Aorta (tissue), 5 donors: ENCODE measurements at regions not wholly inside any gene's neighbourhood (a gene's known extent, or its start where the extent isn't known, plus 50 kb on each side); places are given as distances from the start of the nearest gene placed in this dataset.
"Not testable (repeated sequence)": the region's sequence is repeated elsewhere in the genome, so short reads cannot be mapped to it uniquely, and the experiment has no call there.

Experiments used
- ATAC-seq: fragments of 200-7000 bp; cut with Tn5 transposase; one replicate; pipeline ENCODE4 v1.9.1; 2022; ENCODE audit warnings: moderate library complexity; ENCODE audit not compliant: low FRiP score
- DNase-seq, 2 donors: peaks; one replicate each; pipeline ENCODE4 v3.0.0-alpha.2; 2020
- H3K27ac ChIP-seq, 2 donors: one replicate each; pipeline ENCODE4 v1.5.1; 2013; ENCODE audit warnings: low read length in 2 of 2, mild to moderate bottlenecking in 2 of 2, moderate library complexity in 2 of 2, control low read depth in 1 of 2, inconsistent platforms in 1 of 2, low read depth in 1 of 2
- H3K27me3 ChIP-seq, 2 donors: one replicate each; pipeline ENCODE4 v1.6.1; 2013; ENCODE audit warnings: control low read depth in 1 of 2, low read length in 1 of 2, mild to moderate bottlenecking in 1 of 2, moderate library complexity in 1 of 2; ENCODE audit not compliant: insufficient read depth in 2 of 2, control insufficient read depth in 1 of 2
- H3K36me3 ChIP-seq, 2 donors: one replicate each; pipeline ENCODE4 v1.6.1; 2013; ENCODE audit warnings: control low read depth in 1 of 2, low read length in 1 of 2, mild to moderate bottlenecking in 1 of 2; ENCODE audit not compliant: insufficient read depth in 2 of 2, control insufficient read depth in 1 of 2
- H3K4me1 ChIP-seq, 2 donors: one replicate each; pipeline ENCODE4 v1.6.1; 2013; ENCODE audit warnings: low read length in 2 of 2, control low read depth in 1 of 2, mild to moderate bottlenecking in 1 of 2, moderate library complexity in 1 of 2; ENCODE audit not compliant: insufficient read depth in 2 of 2, control insufficient read depth in 1 of 2
- H3K4me3 ChIP-seq, 2 donors: one replicate each; pipeline ENCODE4 v1.5.1; 2013; ENCODE audit warnings: low read length in 2 of 2, control low read depth in 1 of 2, mild to moderate bottlenecking in 1 of 2
- H3K9me3 ChIP-seq: one replicate; pipeline ENCODE4 v1.6.1; 2013; ENCODE audit warnings: mild to moderate bottlenecking, low read length; ENCODE audit not compliant: control insufficient read depth
- WGBS, 2 donors: extraction: QIAGEN DNeasy Blood & Tissue Kit; methylation state at CpG; one replicate each; pipeline ENCODE4 v1.1.7; 2013; 5-methylcytosine and 5-hydroxymethylcytosine counted together
- intact Hi-C, 2 donors: fragments of 100-400 bp; cut with DNase I; formaldehyde crosslinking; loops; one replicate each; pipeline versions ENCODE4 v1.14.2 to v1.15.0; 2022
- donor health status: healthy with polysubstance abuse.
- donor health status: Bipolar disorder and iron deficiency.
- donor health status: DM: no; HTN: no; CAD: no.
- donor health status: DM: no; HTN: no; CAD: no.
- donor health status: DM: yes; HTN: yes; CAD: no.

- H3K27me3 ChIP-seq: no peaks in the 10 kb centered on the region
- H3K36me3 ChIP-seq: no peaks in the 10 kb centered on the region
- no peaks in the 10 kb centered on the region for H3K9me3 ChIP-seq
- 95 to 96% methylated on average over 3 of the region's 3 CpGs for WGBS, 2 donors
- H3K4me1 ChIP-seq: no peaks in the 10 kb centered on the region
- no peak overlapping the region for H3K27ac ChIP-seq
- no peak overlapping the region for H3K4me3 ChIP-seq
- ATAC-seq: no peak
- no peak for DNase-seq
- intact Hi-C loops: no loop called here
Measured at GRCh38 chr2:67179526-67179925, 217.6 kb upstream of the ETAA1 start.

- intact Hi-C loops: no loop called here
- H3K27me3 ChIP-seq: no peaks in the 10 kb centered on the region
- no peak overlapping the region for H3K4me3 ChIP-seq
- no peaks in the 10 kb centered on the region for H3K36me3 ChIP-seq
- H3K9me3 ChIP-seq: no peaks in the 10 kb centered on the region
- H3K4me1 ChIP-seq: no peaks in the 10 kb centered on the region
- DNase-seq: no peak
- no peak for ATAC-seq
- H3K27ac ChIP-seq: no peak overlapping the region
- 48 to 72% methylated on average over 2 of the region's 2 CpGs for WGBS, 2 donors
Measured at GRCh38 chr2:67180841-67181240, 216.3 kb upstream of the ETAA1 start.

- Histone ChIP-seq H3K27ac (no peak overlapping the region), H3K4me1 (no peaks in the 10 kb centered on the region), H3K27me3 (no peaks in the 10 kb centered on the region), H3K9me3 (no peaks in the 10 kb centered on the region), H3K36me3 (no peaks in the 10 kb centered on the region), H3K4me3 (no peak overlapping the region)
- no peak for DNase-seq
- 61 to 75% methylated on average over 2 of the region's 2 CpGs for WGBS, 2 donors
- intact Hi-C loops: no loop called here
- ATAC-seq: no peak
Measured at GRCh38 chr2:67182884-67183283, 214.2 kb upstream of the ETAA1 start.

DNA sequence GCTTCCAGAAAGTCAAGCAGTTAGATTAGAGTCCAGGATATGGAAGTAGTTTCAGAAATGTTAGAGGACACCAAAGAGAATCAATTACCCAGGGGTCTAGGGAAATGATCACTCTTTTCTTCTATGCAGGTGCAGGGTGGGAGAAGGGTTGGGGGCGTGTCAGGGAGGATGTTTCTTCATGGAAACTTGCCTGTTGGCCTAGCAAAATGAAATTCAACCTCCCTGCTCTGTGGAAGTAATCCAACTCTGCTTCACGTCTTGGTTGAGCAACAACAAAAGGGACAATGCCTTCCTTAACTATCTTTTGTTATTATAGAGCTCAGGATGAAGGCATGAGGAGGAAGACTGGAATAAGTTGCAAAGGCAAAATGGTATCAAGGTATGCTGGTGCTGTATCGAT lies 210.8 kb upstream of the ETAA1 start:
- Histone ChIP-seq H3K4me1 (no peaks in the 10 kb centered on the region), H3K4me3 (no peak overlapping the region), H3K36me3 (no peaks in the 10 kb centered on the region), H3K27me3 (no peaks in the 10 kb centered on the region), H3K27ac (no peak overlapping the region), H3K9me3 (no peaks in the 10 kb centered on the region)
- 60 to 81% methylated on average over 3 of the region's 3 CpGs for WGBS, 2 donors
- ATAC-seq (no peak), DNase-seq (no peak)
- intact Hi-C loops: no loop called here

DNA sequence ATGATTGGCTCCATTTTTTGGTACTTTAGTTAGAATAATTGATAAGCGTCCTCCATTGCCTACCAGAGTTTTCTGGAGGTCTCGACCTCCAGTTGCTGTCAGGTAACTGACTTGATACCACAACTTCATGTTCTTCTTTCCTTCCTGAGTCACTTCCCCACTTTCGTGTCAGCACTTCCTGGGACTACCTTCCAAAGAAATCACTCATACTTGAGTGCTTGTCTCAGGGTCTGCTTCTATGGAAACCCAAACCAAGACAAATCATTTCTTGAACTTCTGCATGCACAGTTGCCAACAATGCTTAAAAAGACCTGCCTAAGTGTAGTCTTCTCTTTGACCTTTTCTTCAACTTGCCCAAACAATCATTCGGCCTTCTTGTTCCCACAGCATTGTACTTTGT lies 210.3 kb upstream of the ETAA1 start:
- ATAC-seq (no peak), DNase-seq (no peak)
- Histone ChIP-seq H3K4me1 (no peaks in the 10 kb centered on the region), H3K9me3 (no peaks in the 10 kb centered on the region), H3K36me3 (no peaks in the 10 kb centered on the region), H3K27me3 (no peaks in the 10 kb centered on the region), H3K27ac (no peak overlapping the region), H3K4me3 (no peak overlapping the region)
- intact Hi-C loops: no loop called here
- 93 to 94% methylated on average over 4 of the region's 4 CpGs for WGBS, 2 donors

- H3K36me3 ChIP-seq, DNase-seq, intact Hi-C loops, ATAC-seq, H3K27ac ChIP-seq, H3K4me3 ChIP-seq, H3K4me1 ChIP-seq, H3K27me3 ChIP-seq, H3K9me3 ChIP-seq: not testable (repeated sequence)
- 72 to 73% methylated on average over 8 of the region's 8 CpGs for WGBS, 2 donors
Measured at GRCh38 chr2:67195327-67195726, 201.8 kb upstream of the ETAA1 start.

- 92 to 95% methylated on average over 3 of the region's 3 CpGs for WGBS, 2 donors
- no peaks in the 10 kb centered on the region for H3K4me1 ChIP-seq
- ATAC-seq (no peak), DNase-seq (no peak)
- intact Hi-C loops: no loop called here
- H3K27ac ChIP-seq: no peak overlapping the region
- H3K36me3 ChIP-seq: no peaks in the 10 kb centered on the region
- no peaks in the 10 kb centered on the region for H3K9me3 ChIP-seq
- H3K27me3 ChIP-seq: no peaks in the 10 kb centered on the region
- no peak overlapping the region for H3K4me3 ChIP-seq
Measured at GRCh38 chr2:67201521-67201920, 195.6 kb upstream of the ETAA1 start.

- no peak for DNase-seq
- Histone ChIP-seq H3K9me3 (no peaks in the 10 kb centered on the region), H3K27ac (no peak overlapping the region), H3K27me3 (no peaks in the 10 kb centered on the region), H3K36me3 (no peaks in the 10 kb centered on the region), H3K4me3 (no peak overlapping the region), H3K4me1 (no peaks in the 10 kb centered on the region)
- intact Hi-C loops: no loop called here
- WGBS, 2 donors: 94% methylated on average over 1 of the region's 1 CpG
- no peak for ATAC-seq
Measured at GRCh38 chr2:67204349-67204748, 192.8 kb upstream of the ETAA1 start.

GRCh38 chr2:67208887-67209500 lies 188.1 kb upstream of the ETAA1 start:
- Histone ChIP-seq H3K9me3 (no peaks in the 10 kb centered on the region), H3K4me1 (no peaks in the 10 kb centered on the region), H3K4me3 (no peak overlapping the region), H3K27ac (no peak overlapping the region), H3K27me3 (no peaks in the 10 kb centered on the region), H3K36me3 (no peaks in the 10 kb centered on the region)
- intact Hi-C loops: no loop called here
- WGBS, 2 donors: 73 to 74% methylated on average over 3 of the region's 3 CpGs
- DNase-seq (no peak), ATAC-seq (no peak)
